ENCODE measurements at regions not wholly inside any gene's neighbourhood (a gene's known extent, or its start where the extent isn't known, plus 50 kb on each side); places are given as distances from the start of the nearest gene placed in this dataset.
"Not testable (repeated sequence)": the region's sequence is repeated elsewhere in the genome, so short reads cannot be mapped to it uniquely, and the experiment has no call there.

DNA sequence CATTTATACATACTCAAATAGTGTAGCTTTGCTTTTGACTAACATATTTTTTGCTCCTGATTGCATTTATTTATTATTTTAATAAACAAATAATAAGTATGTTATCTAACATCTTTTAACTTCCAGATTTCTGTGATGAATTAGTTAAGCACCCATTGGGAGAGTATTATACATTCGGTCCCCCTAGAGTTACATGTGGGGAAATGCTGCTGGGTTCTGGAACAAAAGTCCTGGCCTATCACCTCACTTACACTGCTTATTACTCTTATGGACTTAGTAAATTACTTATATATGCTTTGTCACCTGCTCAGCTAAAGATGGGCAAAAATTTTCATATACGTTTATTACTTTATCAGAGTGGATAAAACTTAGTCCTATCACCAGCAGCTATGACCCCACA, 1163.0 kb downstream of the FAM181B start:
- Histone ChIP-seq H4K20me1 (ENCODE audit: control insufficient read depth, insufficient read depth, low read depth, low read length) (no peaks in the 10 kb centered on the region), H3K9me3 (ENCODE audit: control insufficient read depth, insufficient read depth, low read length) (no peaks in the 10 kb centered on the region), H3K4me3 (ENCODE audit: low read length) (no peak overlapping the region), H3K4me1 (ENCODE audit: control insufficient read depth, low read length) (no peaks in the 10 kb centered on the region), H3K4me2 (ENCODE audit: low read length) (no peak overlapping the region), H3K9me2 (replicated peaks; ENCODE audit: control insufficient read depth, low read length) (no peaks in the 10 kb centered on the region), H3K79me2 (ENCODE audit: control insufficient read depth, low read length) (no peaks in the 10 kb centered on the region), H3F3A (ENCODE audit: control insufficient read depth, insufficient read depth) (no peaks in the 10 kb centered on the region), H3K27ac (ENCODE audit: low read depth, low read length) (no peak overlapping the region), H3K27me3 (ENCODE audit: control insufficient read depth, low read length) (no peaks in the 10 kb centered on the region), H3K36me3 (ENCODE audit: control insufficient read depth, low read length) (no peaks in the 10 kb centered on the region)
- TF ChIP-seq CTCF (IDR thresholded peaks at IDR 0.05; ENCODE audit: low read depth, low read length, poor library complexity, severe bottlenecking) (no peak), EZH2phosphoT487 (IDR thresholded peaks at IDR 0.05; ENCODE audit: borderline replicate concordance, low read length) (no peak)

DNA sequence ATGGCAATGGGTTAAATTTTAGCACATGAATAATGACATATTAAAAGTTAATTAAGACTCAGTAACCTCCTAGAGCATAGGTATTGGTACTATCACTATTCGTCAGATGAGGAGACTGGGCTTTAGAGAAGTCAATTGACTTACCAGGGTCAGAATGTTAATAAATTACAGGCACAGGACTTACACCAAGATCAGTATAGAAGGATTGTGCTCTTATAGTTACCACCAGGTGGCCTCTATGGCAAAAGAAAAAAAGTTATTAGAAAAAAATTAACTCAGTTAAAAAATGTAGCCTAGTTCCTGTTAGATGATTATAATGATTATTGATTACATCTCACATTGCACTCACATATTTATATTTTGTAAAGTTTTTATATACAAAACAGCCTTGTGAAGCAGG, 1163.7 kb downstream of the FAM181B start:
- Histone ChIP-seq H3K9me2 (replicated peaks; ENCODE audit: control insufficient read depth, low read length) (no peaks in the 10 kb centered on the region), H3K4me2 (ENCODE audit: low read length) (no peak overlapping the region), H3K27ac (ENCODE audit: low read depth, low read length) (no peak overlapping the region), H3F3A (ENCODE audit: control insufficient read depth, insufficient read depth) (no peaks in the 10 kb centered on the region), H3K9me3 (ENCODE audit: control insufficient read depth, insufficient read depth, low read length) (no peaks in the 10 kb centered on the region), H3K27me3 (ENCODE audit: control insufficient read depth, low read length) (no peaks in the 10 kb centered on the region), H4K20me1 (ENCODE audit: control insufficient read depth, insufficient read depth, low read depth, low read length) (no peaks in the 10 kb centered on the region), H3K4me3 (ENCODE audit: low read length) (no peak overlapping the region), H3K36me3 (ENCODE audit: control insufficient read depth, low read length) (no peaks in the 10 kb centered on the region), H3K79me2 (ENCODE audit: control insufficient read depth, low read length) (no peaks in the 10 kb centered on the region), H3K4me1 (ENCODE audit: control insufficient read depth, low read length) (no peaks in the 10 kb centered on the region)
- no peak for TF ChIP-seq CTCF (IDR thresholded peaks at IDR 0.05; ENCODE audit: low read depth, low read length, poor library complexity, severe bottlenecking)
- TF ChIP-seq EZH2phosphoT487 (IDR thresholded peaks at IDR 0.05; ENCODE audit: borderline replicate concordance, low read length) = no peak

DNA sequence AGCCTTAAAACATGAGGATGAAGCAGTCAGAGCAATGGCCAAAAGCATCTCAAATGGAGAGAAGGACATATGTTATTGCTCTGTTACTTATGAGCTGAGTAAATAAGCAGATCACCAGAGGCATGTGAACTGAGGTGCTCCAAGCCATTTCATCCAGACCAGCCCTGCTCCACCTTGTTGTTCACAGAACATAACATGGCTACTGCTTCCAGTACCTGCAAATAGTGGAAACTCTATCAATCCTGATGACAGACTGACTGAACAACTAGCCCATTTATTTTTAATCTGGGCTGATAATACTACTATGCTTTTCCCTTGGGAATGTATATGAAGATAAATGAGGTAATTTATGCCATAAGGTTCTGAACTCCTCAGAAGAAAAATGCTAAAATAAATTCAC, 1164.7 kb downstream of the FAM181B start:
- Histone ChIP-seq H3K9me3 (ENCODE audit: control insufficient read depth, insufficient read depth, low read length) (no peaks in the 10 kb centered on the region), H3K4me3 (ENCODE audit: low read length) (no peak overlapping the region)
- TF ChIP-seq EZH2phosphoT487 (IDR thresholded peaks at IDR 0.05; ENCODE audit: borderline replicate concordance, low read length) = no peak
- no peak for TF ChIP-seq CTCF (IDR thresholded peaks at IDR 0.05; ENCODE audit: low read depth, low read length, poor library complexity, severe bottlenecking)

DNA sequence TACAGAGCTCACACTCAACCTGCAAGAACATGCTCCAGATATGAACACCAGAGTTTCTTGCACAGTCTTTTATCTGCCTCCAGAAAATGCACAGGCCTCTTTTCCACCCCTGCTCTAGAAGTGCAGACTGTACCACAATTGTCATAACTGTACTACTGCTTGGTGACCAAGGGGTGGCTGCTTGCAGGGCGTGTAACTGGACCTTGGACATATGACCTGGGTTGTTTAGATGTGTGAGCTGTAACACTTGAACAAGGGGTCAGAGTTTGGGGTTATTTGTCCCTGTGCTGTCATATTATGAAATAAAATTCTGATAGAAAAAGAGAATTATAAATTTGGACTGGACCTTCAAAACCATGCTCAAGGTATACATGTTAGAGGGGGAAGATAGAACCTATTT, 1185.5 kb downstream of the FAM181B start:
- Histone ChIP-seq H3K27ac (ENCODE audit: low read depth, low read length) (no peak overlapping the region), H3K9me2 (replicated peaks; ENCODE audit: control insufficient read depth, low read length) (no peaks in the 10 kb centered on the region), H3K9me3 (ENCODE audit: control insufficient read depth, insufficient read depth, low read length) (no peaks in the 10 kb centered on the region), H3K4me3 (ENCODE audit: low read length) (no peak overlapping the region), H3F3A (ENCODE audit: control insufficient read depth, insufficient read depth) (no peaks in the 10 kb centered on the region), H3K4me2 (ENCODE audit: low read length) (no peak overlapping the region), H4K20me1 (ENCODE audit: control insufficient read depth, insufficient read depth, low read depth, low read length) (no peaks in the 10 kb centered on the region), H3K79me2 (ENCODE audit: control insufficient read depth, low read length) (no peaks in the 10 kb centered on the region), H3K27me3 (ENCODE audit: control insufficient read depth, low read length) (no peaks in the 10 kb centered on the region), H3K4me1 (ENCODE audit: control insufficient read depth, low read length) (no peaks in the 10 kb centered on the region), H3K36me3 (ENCODE audit: control insufficient read depth, low read length) (no peaks in the 10 kb centered on the region)
- TF ChIP-seq CTCF (IDR thresholded peaks at IDR 0.05; ENCODE audit: low read depth, low read length, poor library complexity, severe bottlenecking) (no peak), EZH2phosphoT487 (IDR thresholded peaks at IDR 0.05; ENCODE audit: borderline replicate concordance, low read length) (no peak)

More for the DNA sequence above, 1164.7 kb downstream of the FAM181B start:
- H3F3A ChIP-seq (ENCODE audit: control insufficient read depth, insufficient read depth) = no peaks in the 10 kb centered on the region
- no peaks in the 10 kb centered on the region for H3K4me1 ChIP-seq (ENCODE audit: control insufficient read depth, low read length)
- H3K27me3 ChIP-seq (ENCODE audit: control insufficient read depth, low read length) = no peaks in the 10 kb centered on the region
- H4K20me1 ChIP-seq (ENCODE audit: control insufficient read depth, insufficient read depth, low read depth, low read length) = no peaks in the 10 kb centered on the region
- H3K9me2 ChIP-seq (replicated peaks; ENCODE audit: control insufficient read depth, low read length) = no peaks in the 10 kb centered on the region
- no peak overlapping the region for H3K4me2 ChIP-seq (ENCODE audit: low read length)
- H3K36me3 ChIP-seq (ENCODE audit: control insufficient read depth, low read length) = no peaks in the 10 kb centered on the region
- H3K27ac ChIP-seq (ENCODE audit: low read depth, low read length) = no peak overlapping the region
- H3K79me2 ChIP-seq (ENCODE audit: control insufficient read depth, low read length) = no peaks in the 10 kb centered on the region

DNA sequence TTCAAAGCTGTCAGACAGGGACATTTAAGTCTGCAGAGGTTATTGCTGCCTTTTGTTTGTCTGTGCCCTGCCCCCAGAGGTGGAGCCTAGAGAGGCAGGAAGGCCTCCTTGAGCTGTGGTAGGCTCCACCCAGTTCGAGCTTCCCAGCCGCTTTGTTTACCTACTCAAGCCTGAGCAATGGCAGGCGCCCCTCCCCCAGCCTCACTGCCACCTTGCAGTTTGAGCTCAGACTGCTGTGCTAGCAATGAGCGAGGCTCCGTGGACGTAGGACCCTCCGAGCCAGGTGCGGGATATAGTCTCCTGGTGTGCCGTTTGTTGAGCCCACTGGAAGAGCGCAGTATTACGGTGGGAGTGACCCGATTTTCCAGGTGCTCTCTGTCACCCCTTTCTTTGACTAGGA, 1193.9 kb downstream of the FAM181B start:
- not testable (repeated sequence) for H3F3A ChIP-seq (ENCODE audit: control insufficient read depth, insufficient read depth); H3K4me3 ChIP-seq (ENCODE audit: low read length); H3K9me3 ChIP-seq (ENCODE audit: control insufficient read depth, insufficient read depth, low read length); H3K4me2 ChIP-seq (ENCODE audit: low read length); H3K79me2 ChIP-seq (ENCODE audit: control insufficient read depth, low read length); H3K27ac ChIP-seq (ENCODE audit: low read depth, low read length); H3K4me1 ChIP-seq (ENCODE audit: control insufficient read depth, low read length); H3K27me3 ChIP-seq (ENCODE audit: control insufficient read depth, low read length); H3K36me3 ChIP-seq (ENCODE audit: control insufficient read depth, low read length); H4K20me1 ChIP-seq (ENCODE audit: control insufficient read depth, insufficient read depth, low read depth, low read length); H3K9me2 ChIP-seq (replicated peaks; ENCODE audit: control insufficient read depth, low read length)
